Keratinocyte (primary cell): ENCODE measurements at regions not wholly inside any gene's neighbourhood (a gene's known extent, or its start where the extent isn't known, plus 50 kb on each side); places are given as distances from the start of the nearest gene placed in this dataset.

Experiments used
- DNase-seq: peaks from one replicate; pipeline ENCODE4 v3.0.0-alpha.2; 2011; ENCODE audit warnings: low read depth, missing footprints, low spot score
- FAIRE-seq: peaks from 2 replicates; lab custom pipeline; 2011; peaks lifted over from hg19 to GRCh38; lab: Jason Lieb, UNC
- H2AFZ ChIP-seq: 2 replicates; pipeline ENCODE4 v1.6.0; 2012; ENCODE audit warnings: low read length, control low read depth, inconsistent platforms; ENCODE audit not compliant: control insufficient read depth
- H3K27ac ChIP-seq: 2 replicates; pipeline ENCODE4 v1.5.1; 2011; ENCODE audit warnings: low read length; ENCODE audit not compliant: control insufficient read depth, insufficient read depth
- H3K27me3 ChIP-seq: 3 replicates; pipeline ENCODE4 v1.6.0; 2011; ENCODE audit warnings: low read length; ENCODE audit not compliant: control insufficient read depth, insufficient read depth; ENCODE audit errors: extremely low read depth
- H3K36me3 ChIP-seq, 2 experiments: 2 replicates in 1 of 2; 3 replicates in 1 of 2; pipeline ENCODE4 v1.5.1; 2011; ENCODE audit warnings: low read length in 2 of 2, mild to moderate bottlenecking in 1 of 2; ENCODE audit not compliant: control insufficient read depth in 2 of 2, insufficient read depth in 2 of 2; ENCODE audit errors: extremely low read depth in 1 of 2
- H3K4me1 ChIP-seq: 3 replicates; pipeline ENCODE4 v1.5.1; 2011; ENCODE audit warnings: low read length; ENCODE audit not compliant: control insufficient read depth, insufficient read depth; ENCODE audit errors: extremely low read depth
- H3K4me2 ChIP-seq: 3 replicates; pipeline ENCODE4 v1.6.0; 2011; ENCODE audit warnings: low read depth, low read length; ENCODE audit not compliant: control insufficient read depth, insufficient read depth; ENCODE audit errors: extremely low read depth
- H3K4me3 ChIP-seq, 3 experiments: fragments of 200-600 bp in 1 of 3; sonication (generic) in 1 of 3; 2 replicates in 2 of 3; 3 replicates in 1 of 3; pipeline ENCODE4 v1.5.1; 2011 to 2016; ENCODE audit warnings: low read length in 3 of 3, mild to moderate bottlenecking in 3 of 3, control low read depth in 2 of 3, inconsistent platforms in 1 of 3, low read depth in 1 of 3, mixed read lengths in 1 of 3, mixed run types in 1 of 3, moderate library complexity in 1 of 3; ENCODE audit not compliant: control insufficient read depth in 2 of 3, insufficient read depth in 2 of 3; ENCODE audit errors: extremely low read depth in 1 of 3
- H3K79me2 ChIP-seq: 2 replicates; pipeline ENCODE4 v1.6.0; 2012; ENCODE audit warnings: low read length; ENCODE audit not compliant: control insufficient read depth, insufficient read depth
- H3K9ac ChIP-seq: 3 replicates; pipeline ENCODE4 v1.6.0; 2011; ENCODE audit warnings: low read length; ENCODE audit not compliant: control insufficient read depth, insufficient read depth; ENCODE audit errors: extremely low read depth
- H3K9me1 ChIP-seq: 3 replicates; pipeline ENCODE4 v1.6.0; 2011; ENCODE audit warnings: low read length; ENCODE audit not compliant: control insufficient read depth, insufficient read depth; ENCODE audit errors: extremely low read depth
- H3K9me3 ChIP-seq: 2 replicates; pipeline ENCODE4 v1.5.1; 2012; ENCODE audit warnings: low read depth, low read length; ENCODE audit not compliant: control insufficient read depth
- H4K20me1 ChIP-seq: 3 replicates; pipeline ENCODE4 v1.6.0; 2011; ENCODE audit warnings: low read length; ENCODE audit not compliant: control insufficient read depth, insufficient read depth; ENCODE audit errors: extremely low read depth
- CTCF ChIP-seq, 3 experiments: IDR thresholded peaks in 1 of 3; conservative IDR thresholded peaks in 1 of 3; optimal IDR thresholded peaks in 1 of 3; 2 replicates in 2 of 3; 3 replicates in 1 of 3; pipeline versions ENCODE3 to v1.5.1; 2011; ENCODE audit warnings: low read length in 3 of 3, mild to moderate bottlenecking in 3 of 3, moderate library complexity in 2 of 3, control low read depth in 1 of 3, inconsistent platforms in 1 of 3; ENCODE audit not compliant: insufficient read depth in 2 of 3; ENCODE audit errors: extremely low read depth in 1 of 3
- EZH2 ChIP-seq: IDR thresholded peaks from one replicate; pipeline ENCODE4 v1.6.1; 2012; ENCODE audit warnings: inconsistent platforms, mild to moderate bottlenecking, low read length, moderate library complexity
- dilution Hi-C: fragments of 300-500 bp; cut with MboI; formaldehyde crosslinking; loops from one replicate; pipeline ENCODE4 v1.7.0; 2020; ENCODE audit warnings: low sequenced_read_pairs; ENCODE audit not compliant: extremely low pct_ligation_motif_present

- Histone ChIP-seq H3K4me2 (no peak overlapping the region), H3K9ac (no peak overlapping the region), H2AFZ (no peak overlapping the region), H3K79me2 (no peaks in the 10 kb centered on the region), H3K27me3 (no peaks in the 10 kb centered on the region), H3K27ac (no peak overlapping the region), H3K9me3 (no peaks in the 10 kb centered on the region), H3K9me1 (no peaks in the 10 kb centered on the region), H4K20me1 (no peaks in the 10 kb centered on the region), H3K4me1 (no peaks in the 10 kb centered on the region), H3K36me3 (no peaks in the 10 kb centered on the region), H3K4me3 (no peak overlapping the region)
- dilution Hi-C loops = no loop called here
- TF ChIP-seq CTCF (optimal IDR thresholded peaks at IDR 0.05 in 1 of 3, IDR thresholded peaks at IDR 0.05 in 1 of 3, conservative IDR thresholded peaks at IDR 0.05 in 1 of 3; ENCODE audit: extremely low read depth in 1 of 3, insufficient read depth in 2 of 3, low read length in 3 of 3) = no peak
- TF ChIP-seq EZH2 = no peak
- FAIRE-seq (no peak), DNase-seq (no peak)
Measured at GRCh38 chr14:66135831-66136230, 350.3 kb upstream of the CCDC196 start.

GRCh38 chr14:66137081-66137480 is 349.1 kb upstream of the CCDC196 start:
- dilution Hi-C loops = no loop called here

More at GRCh38 chr14:66137081-66137480, 349.1 kb upstream of the CCDC196 start:
- TF ChIP-seq CTCF (optimal IDR thresholded peaks at IDR 0.05 in 1 of 3, IDR thresholded peaks at IDR 0.05 in 1 of 3, conservative IDR thresholded peaks at IDR 0.05 in 1 of 3; ENCODE audit: extremely low read depth in 1 of 3, insufficient read depth in 2 of 3, low read length in 3 of 3) (no peak), EZH2 (no peak)
- Histone ChIP-seq H3K79me2 (no peaks in the 10 kb centered on the region), H3K9me3 (no peaks in the 10 kb centered on the region), H3K4me3 (no peak overlapping the region), H3K9ac (no peak overlapping the region), H3K4me2 (no peak overlapping the region), H3K27me3 (no peaks in the 10 kb centered on the region), H3K4me1 (no peaks in the 10 kb centered on the region), H4K20me1 (no peaks in the 10 kb centered on the region), H3K9me1 (no peaks in the 10 kb centered on the region), H2AFZ (no peak overlapping the region), H3K27ac (no peak overlapping the region), H3K36me3 (no peaks in the 10 kb centered on the region)
- FAIRE-seq (no peak), DNase-seq (no peak)
